ENCODE measurements at regions not wholly inside any gene's neighbourhood (a gene's known extent, or its start where the extent isn't known, plus 50 kb on each side); places are given as distances from the start of the nearest gene placed in this dataset.

DNA sequence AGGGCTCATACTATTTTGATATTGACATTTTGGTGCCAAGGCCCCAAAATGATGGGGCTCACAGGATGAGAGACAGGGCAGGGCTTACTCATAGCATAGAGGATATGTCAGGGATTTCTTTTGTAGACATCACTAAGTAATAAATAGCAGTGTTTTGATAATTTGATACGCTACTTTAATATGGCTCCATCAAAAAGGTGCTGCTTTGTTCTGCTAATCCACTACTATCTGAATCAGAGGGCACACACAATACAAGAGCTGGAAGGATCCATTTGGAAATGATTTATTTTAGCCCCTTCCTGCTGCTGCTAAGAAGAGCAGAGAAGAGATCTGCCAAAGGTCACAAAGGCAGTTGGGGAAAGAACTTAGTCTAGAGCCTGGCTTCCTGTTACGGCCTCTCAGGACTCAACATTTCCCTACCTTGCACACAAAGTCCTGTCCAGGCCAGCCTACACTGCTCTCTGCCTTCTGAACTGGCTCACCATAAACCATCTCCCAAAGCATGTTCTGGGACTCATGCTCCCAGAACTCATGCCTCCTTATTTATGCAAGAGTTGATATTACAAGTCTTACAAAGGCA lies 261.3 kb upstream of the ARHGAP20 start:
- no TSS peak for BruUV-seq (replicated peaks)
- H3K9me3 ChIP-seq (ENCODE audit: control insufficient read depth in 1 of 2, insufficient read depth in 1 of 2, low read depth in 1 of 2, low read length in 2 of 2), result no peaks in the 10 kb centered on the region

DNA sequence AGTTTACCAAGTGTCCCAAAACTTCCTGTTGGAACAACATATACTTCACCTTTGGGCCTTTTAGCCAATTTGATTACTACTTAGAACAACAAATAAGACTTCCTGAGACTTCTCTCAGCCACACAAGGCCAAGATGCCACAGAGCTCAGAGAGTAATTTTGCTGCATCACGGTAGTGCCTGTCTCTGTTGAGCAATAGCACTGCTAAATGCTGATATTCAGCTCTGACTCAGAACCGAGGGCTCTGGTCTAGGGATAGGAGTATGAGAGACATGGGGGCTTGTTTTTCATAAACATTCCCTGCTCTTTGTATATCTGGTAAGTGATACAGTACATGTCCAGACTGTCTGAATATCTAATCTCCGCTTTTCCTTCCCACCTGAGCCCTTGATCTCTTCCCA lies 260.4 kb upstream of the ARHGAP20 start:
- ChIA-PET CTCF (no interaction called here), RAD21 (ENCODE audit: low non-redundant PET in 1 of 2, low total read pairs in 2 of 2, uncharacterized antibody in 2 of 2, unreplicated experiment in 2 of 2) (no interaction called here), POLR2A (no interaction called here)
- Histone ChIP-seq H4K20me1 (ENCODE audit: insufficient read depth) (no peaks in the 10 kb centered on the region), H3K9me3 (ENCODE audit: control insufficient read depth in 1 of 2, insufficient read depth in 1 of 2, low read depth in 1 of 2, low read length in 2 of 2) (no peaks in the 10 kb centered on the region), H3K79me2 (ENCODE audit: insufficient read depth, low read length) (no peaks in the 10 kb centered on the region), H3K27me3 (ENCODE audit: insufficient read depth, low read length) (peaks cover 10% of the 10 kb centered on the region; the same call in 1 of the 2 replicates), H3K9me2 (ENCODE audit: insufficient read depth) (no peaks in the 10 kb centered on the region), H3K9ac (ENCODE audit: low read length) (no peak overlapping the region), H2AFZ (ENCODE audit: low read depth, low read length, poor library complexity, severe bottlenecking) (no peak overlapping the region), H3K27ac (ENCODE audit: low read depth, low read length) (no peak overlapping the region), H3K4me1 (ENCODE audit: control insufficient read depth in 1 of 2, insufficient read depth in 2 of 2, low read length in 2 of 2) (no peaks in the 10 kb centered on the region), H3K4me3 (replicated peaks in 1 of 2; ENCODE audit: low read depth in 1 of 2, low read length in 2 of 2) (no peak overlapping the region), H3K36me3 (ENCODE audit: control insufficient read depth in 1 of 2, insufficient read depth in 2 of 2, low read length in 2 of 2) (no peaks in the 10 kb centered on the region), H3K4me2 (ENCODE audit: low read length) (no peak overlapping the region)
- DNase-seq (ENCODE audit: low read depth, low spot score) (no peak), ATAC-seq (no peak)
- no TSS peak for BruUV-seq (replicated peaks)
- intact Hi-C loops (cut with micrococcal nuclease), result no loop called here
- TF ChIP-seq ZNF274 (IDR thresholded peaks at IDR 0.05; ENCODE audit: low read depth, low read length) (no peak), SP1 (IDR thresholded peaks at IDR 0.05; ENCODE audit: low read depth) (no peak), EZH2phosphoT487 (IDR thresholded peaks at IDR 0.05; ENCODE audit: borderline replicate concordance) (no peak), YY1 (IDR thresholded peaks at IDR 0.05; ENCODE audit: extremely low read depth, insufficient replicate concordance, low read depth, low read length) (no peak), CEBPB (IDR thresholded peaks at IDR 0.05; ENCODE audit: low read depth) (no peak), FOSL1 (IDR thresholded peaks at IDR 0.05; ENCODE audit: low read depth) (no peak), POLR2A (IDR thresholded peaks at IDR 0.05; ENCODE audit: borderline replicate concordance, extremely low read depth, insufficient read depth, insufficient read length) (no peak), EGR1 (IDR thresholded peaks at IDR 0.05; ENCODE audit: low read depth) (no peak), ZFX (IDR thresholded peaks at IDR 0.05) (no peak)
- TF ChIP-seq, protein P1, sequence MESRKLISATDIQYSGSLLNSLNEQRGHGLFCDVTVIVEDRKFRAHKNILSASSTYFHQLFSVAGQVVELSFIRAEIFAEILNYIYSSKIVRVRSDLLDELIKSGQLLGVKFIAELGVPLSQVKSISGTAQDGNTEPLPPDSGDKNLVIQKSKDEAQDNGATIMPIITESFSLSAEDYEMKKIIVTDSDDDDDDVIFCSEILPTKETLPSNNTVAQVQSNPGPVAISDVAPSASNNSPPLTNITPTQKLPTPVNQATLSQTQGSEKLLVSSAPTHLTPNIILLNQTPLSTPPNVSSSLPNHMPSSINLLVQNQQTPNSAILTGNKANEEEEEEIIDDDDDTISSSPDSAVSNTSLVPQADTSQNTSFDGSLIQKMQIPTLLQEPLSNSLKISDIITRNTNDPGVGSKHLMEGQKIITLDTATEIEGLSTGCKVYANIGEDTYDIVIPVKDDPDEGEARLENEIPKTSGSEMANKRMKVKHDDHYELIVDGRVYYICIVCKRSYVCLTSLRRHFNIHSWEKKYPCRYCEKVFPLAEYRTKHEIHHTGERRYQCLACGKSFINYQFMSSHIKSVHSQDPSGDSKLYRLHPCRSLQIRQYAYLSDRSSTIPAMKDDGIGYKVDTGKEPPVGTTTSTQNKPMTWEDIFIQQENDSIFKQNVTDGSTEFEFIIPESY (IDR thresholded peaks at IDR 0.05; ENCODE audit: extremely low read depth, insufficient replicate concordance, low read length), result no peak
- TF ChIP-seq, protein P2, sequence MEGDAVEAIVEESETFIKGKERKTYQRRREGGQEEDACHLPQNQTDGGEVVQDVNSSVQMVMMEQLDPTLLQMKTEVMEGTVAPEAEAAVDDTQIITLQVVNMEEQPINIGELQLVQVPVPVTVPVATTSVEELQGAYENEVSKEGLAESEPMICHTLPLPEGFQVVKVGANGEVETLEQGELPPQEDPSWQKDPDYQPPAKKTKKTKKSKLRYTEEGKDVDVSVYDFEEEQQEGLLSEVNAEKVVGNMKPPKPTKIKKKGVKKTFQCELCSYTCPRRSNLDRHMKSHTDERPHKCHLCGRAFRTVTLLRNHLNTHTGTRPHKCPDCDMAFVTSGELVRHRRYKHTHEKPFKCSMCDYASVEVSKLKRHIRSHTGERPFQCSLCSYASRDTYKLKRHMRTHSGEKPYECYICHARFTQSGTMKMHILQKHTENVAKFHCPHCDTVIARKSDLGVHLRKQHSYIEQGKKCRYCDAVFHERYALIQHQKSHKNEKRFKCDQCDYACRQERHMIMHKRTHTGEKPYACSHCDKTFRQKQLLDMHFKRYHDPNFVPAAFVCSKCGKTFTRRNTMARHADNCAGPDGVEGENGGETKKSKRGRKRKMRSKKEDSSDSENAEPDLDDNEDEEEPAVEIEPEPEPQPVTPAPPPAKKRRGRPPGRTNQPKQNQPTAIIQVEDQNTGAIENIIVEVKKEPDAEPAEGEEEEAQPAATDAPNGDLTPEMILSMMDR (IDR thresholded peaks at IDR 0.05 in 2 of 3, conservative IDR thresholded peaks at IDR 0.05 in 1 of 3; ENCODE audit: borderline replicate concordance in 1 of 3, insufficient read depth in 1 of 3, low read depth in 2 of 3, low read length in 2 of 3), result no peak

More for the DNA sequence above, 261.3 kb upstream of the ARHGAP20 start:
- Histone ChIP-seq H4K20me1 (ENCODE audit: insufficient read depth) (no peaks in the 10 kb centered on the region; the same call in 1 of the 2 replicates), H2AFZ (ENCODE audit: low read depth, low read length, poor library complexity, severe bottlenecking) (no peak overlapping the region), H3K27ac (ENCODE audit: low read depth, low read length) (no peak overlapping the region), H3K9ac (ENCODE audit: low read length) (no peak overlapping the region), H3K27me3 (ENCODE audit: insufficient read depth, low read length) (peaks cover 7% of the 10 kb centered on the region; the same call in 1 of the 2 replicates), H3K4me1 (ENCODE audit: control insufficient read depth in 1 of 2, insufficient read depth in 2 of 2, low read length in 2 of 2) (no peaks in the 10 kb centered on the region), H3K4me3 (replicated peaks in 1 of 2; ENCODE audit: low read depth in 1 of 2, low read length in 2 of 2) (no peak overlapping the region), H3K9me2 (ENCODE audit: insufficient read depth) (no peaks in the 10 kb centered on the region), H3K4me2 (ENCODE audit: low read length) (no peak overlapping the region), H3K79me2 (ENCODE audit: insufficient read depth, low read length) (no peaks in the 10 kb centered on the region), H3K36me3 (ENCODE audit: control insufficient read depth in 1 of 2, insufficient read depth in 2 of 2, low read length in 2 of 2) (no peaks in the 10 kb centered on the region)
- POLR2A ChIA-PET, result no interaction called here
- no peak for TF ChIP-seq EZH2 (IDR thresholded peaks at IDR 0.05)
- no peak for TF ChIP-seq FOSL1 (IDR thresholded peaks at IDR 0.05; ENCODE audit: low read depth)
- TF ChIP-seq CBX3 (IDR thresholded peaks at IDR 0.05; ENCODE audit: low read depth), result no peak
- TF ChIP-seq, protein P1 (IDR thresholded peaks at IDR 0.05; ENCODE audit: extremely low read depth, insufficient replicate concordance, low read length), result no peak
- ATAC-seq (no peak), DNase-seq (ENCODE audit: low read depth, low spot score) (no peak)
- intact Hi-C loops (cut with micrococcal nuclease), result no loop called here
- CTCF ChIA-PET, result no interaction called here
- RAD21 ChIA-PET (ENCODE audit: low non-redundant PET in 1 of 2, low total read pairs in 2 of 2, uncharacterized antibody in 2 of 2, unreplicated experiment in 2 of 2), result no interaction called here
